Left lung (tissue), 4 donors: ENCODE measurements at regions not wholly inside any gene's neighbourhood (a gene's known extent, or its start where the extent isn't known, plus 50 kb on each side); places are given as distances from the start of the nearest gene placed in this dataset.
"Not testable (repeated sequence)": the region's sequence is repeated elsewhere in the genome, so short reads cannot be mapped to it uniquely, and the experiment has no call there.

Source experiments
- ATAC-seq: fragments of 200-7000 bp; cut with Tn5 transposase; one replicate; pipeline ENCODE4 v1.9.1; 2020; ENCODE audit warnings: moderate library complexity
- DNase-seq, 4 donors: peaks; one replicate each; pipeline ENCODE4 v3.0.0-alpha.2; 2013 to 2020
- H3K27ac ChIP-seq, 2 donors: fragments of 200-600 bp; sonication (generic) in 1 of 2; one replicate each; pipeline versions ENCODE4 v1.5.0 to v1.8.0; 2020 to 2021
- H3K27me3 ChIP-seq, 2 donors: fragments of 200-600 bp; sonication (generic) in 1 of 2; one replicate each; pipeline versions ENCODE4 v1.5.0 to v1.8.0; 2020 to 2021
- H3K36me3 ChIP-seq, 2 donors: fragments of 200-600 bp; sonication (generic) in 1 of 2; one replicate each; pipeline versions ENCODE4 v1.5.0 to v1.8.0; 2020 to 2021
- H3K4me1 ChIP-seq, 2 donors: fragments of 200-600 bp; one replicate each; pipeline ENCODE4 v1.8.0; 2021
- H3K4me3 ChIP-seq, 2 donors: fragments of 200-600 bp; sonication (generic) in 1 of 2; one replicate each; pipeline versions ENCODE4 v1.5.0 to v1.8.0; 2020 to 2021; ENCODE audit warnings: mild to moderate bottlenecking in 1 of 2
- H3K9me3 ChIP-seq, 2 donors: fragments of 200-600 bp; sonication (generic) in 1 of 2; one replicate each; pipeline versions ENCODE4 v1.5.0 to v1.8.0; 2020 to 2021
- CTCF ChIP-seq, 2 donors: fragments of 200-600 bp; sonication (generic) in 1 of 2; IDR thresholded peaks; one replicate each; pipeline versions ENCODE4 v1.5.0 to v1.8.0; 2021; ENCODE audit warnings: antibody characterized with exemption in 2 of 2
- intact Hi-C, 2 donors: fragments of 100-400 bp; cut with DNase I; formaldehyde crosslinking; loops; one replicate each; pipeline versions ENCODE4 v1.11.2 to v1.14.2; 2022
- donor health status: DM: no; HTN: yes; CAD: no.
- donor health status: DM: no; HTN: no; CAD: no.

- ATAC-seq (no peak), DNase-seq (no peak)
- H3K9me3 ChIP-seq: no peaks in the 10 kb centered on the region
- H3K27me3 ChIP-seq: no peaks in the 10 kb centered on the region
- H3K4me1 ChIP-seq: no peaks in the 10 kb centered on the region
- TF ChIP-seq CTCF (IDR thresholded peaks at IDR 0.05): no peak
- H3K36me3 ChIP-seq: no peaks in the 10 kb centered on the region
- H3K27ac ChIP-seq: no peak overlapping the region
- no peak overlapping the region for H3K4me3 ChIP-seq
- intact Hi-C loops: no loop called here
Measured at GRCh38 chr3:11908981-11909698, 62.5 kb upstream of the TAMM41 start.

GRCh38 chr3:11909726-11910125 lies 63.0 kb upstream of the TAMM41 start:
- intact Hi-C loops: no loop called here
- Histone ChIP-seq H3K4me3 (no peak overlapping the region), H3K9me3 (no peaks in the 10 kb centered on the region), H3K27me3 (no peaks in the 10 kb centered on the region), H3K27ac (no peak overlapping the region), H3K36me3 (no peaks in the 10 kb centered on the region), H3K4me1 (no peaks in the 10 kb centered on the region)
- DNase-seq (no peak), ATAC-seq (no peak)
- no peak for TF ChIP-seq CTCF (IDR thresholded peaks at IDR 0.05)

GRCh38 chr3:11910216-11910930 lies 63.7 kb upstream of the TAMM41 start:
- H3K9me3 ChIP-seq, H3K36me3 ChIP-seq, intact Hi-C loops, H3K27ac ChIP-seq, DNase-seq, H3K27me3 ChIP-seq, ATAC-seq, H3K4me3 ChIP-seq, H3K4me1 ChIP-seq: not testable (repeated sequence)

DNA sequence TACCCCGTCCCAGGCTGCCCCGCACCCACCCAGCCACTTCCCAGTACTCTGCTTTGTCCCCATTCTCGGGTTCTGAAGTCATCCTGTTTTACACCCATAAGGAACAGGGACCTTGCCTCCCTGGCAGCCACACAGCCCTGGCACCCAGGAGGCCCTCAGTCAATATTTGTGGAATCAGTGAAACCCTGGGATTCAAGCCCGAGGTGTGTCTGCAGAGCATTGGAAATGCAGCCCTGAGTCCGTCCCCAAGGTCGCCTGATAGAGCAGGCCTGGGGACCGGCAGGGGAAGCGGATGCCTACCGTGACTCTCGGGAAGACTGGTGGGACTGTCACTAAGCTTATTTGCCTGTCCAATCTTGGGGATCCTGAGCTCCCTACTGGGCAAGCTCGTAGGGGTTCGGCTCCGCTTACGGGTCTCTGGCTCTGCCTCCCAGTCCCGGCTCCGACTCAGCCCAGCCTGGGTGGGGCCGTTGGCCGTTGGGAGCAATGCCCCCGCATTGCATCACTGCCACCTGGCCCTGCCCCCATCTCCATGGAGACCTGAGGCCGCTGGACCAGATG lies 64.4 kb upstream of the TAMM41 start:
- intact Hi-C loops: no loop called here
- DNase-seq: no peak
- Histone ChIP-seq H3K27ac (no peak overlapping the region), H3K4me3 (no peak overlapping the region), H3K27me3 (no peaks in the 10 kb centered on the region), H3K9me3 (no peaks in the 10 kb centered on the region), H3K4me1 (no peaks in the 10 kb centered on the region), H3K36me3 (no peaks in the 10 kb centered on the region)
- no peak for ATAC-seq
- no peak for TF ChIP-seq CTCF (IDR thresholded peaks at IDR 0.05)

DNA sequence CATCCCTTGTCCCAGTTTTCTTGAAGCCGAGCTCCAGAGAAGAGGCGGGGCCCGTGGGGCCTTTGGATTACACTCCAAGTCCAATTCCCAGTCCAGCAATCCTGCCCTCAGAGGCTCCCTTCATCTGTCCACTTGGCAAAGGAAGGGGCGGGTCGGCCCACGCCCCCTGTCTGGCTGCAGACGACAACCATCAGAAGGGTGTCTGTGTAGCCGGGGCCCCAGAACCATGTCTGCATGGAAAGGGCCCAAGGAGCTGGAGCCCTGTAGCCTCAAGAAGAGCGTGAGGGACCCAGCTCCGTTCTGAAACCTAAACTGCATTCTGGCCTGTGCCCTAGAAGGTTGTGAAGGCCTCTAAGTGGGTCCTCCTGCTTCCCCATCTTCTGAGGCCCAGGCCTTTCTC lies 65.2 kb upstream of the TAMM41 start:
- DNase-seq, ATAC-seq, intact Hi-C loops, H3K4me1 ChIP-seq, H3K27ac ChIP-seq, H3K9me3 ChIP-seq, H3K4me3 ChIP-seq, H3K36me3 ChIP-seq, H3K27me3 ChIP-seq: not testable (repeated sequence)

DNA sequence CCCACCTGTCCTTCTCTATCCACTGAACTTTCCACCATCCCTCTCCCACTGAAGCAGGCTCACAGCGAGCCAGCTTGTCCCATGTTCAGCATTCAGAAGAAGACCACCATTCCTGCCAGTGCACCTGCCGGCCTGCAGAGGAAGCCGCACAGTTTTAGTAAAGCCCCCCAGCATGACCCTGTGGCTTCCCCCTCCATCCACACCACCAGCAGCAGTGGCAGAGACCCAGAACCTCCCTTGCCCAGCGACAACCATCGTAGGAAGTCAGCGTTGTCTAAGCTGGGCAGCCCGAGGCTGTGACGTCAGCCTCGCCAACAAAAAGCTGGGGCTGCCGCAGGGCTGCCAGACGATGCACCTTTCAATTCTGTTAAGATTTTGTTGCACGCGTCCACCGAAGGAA lies 66.6 kb upstream of the TAMM41 start:
- no peak for TF ChIP-seq CTCF (IDR thresholded peaks at IDR 0.05)

More for the DNA sequence above, 66.6 kb upstream of the TAMM41 start:
- no peaks in the 10 kb centered on the region for H3K36me3 ChIP-seq
- H3K27me3 ChIP-seq: no peaks in the 10 kb centered on the region
- H3K9me3 ChIP-seq: no peaks in the 10 kb centered on the region
- no peak for ATAC-seq
- no peak for DNase-seq
- intact Hi-C loops: no loop called here
- H3K4me1 ChIP-seq: no peaks in the 10 kb centered on the region
- no peak overlapping the region for H3K27ac ChIP-seq
- no peak overlapping the region for H3K4me3 ChIP-seq
